Hematopoietic multipotent progenitor cell treated with erythropoietin and hydrocortisone succinate and interleukin-3 and kit ligand, for 8 days (in vitro differentiated cells): ENCODE measurements at regions not wholly inside any gene's neighbourhood (a gene's known extent, or its start where the extent isn't known, plus 50 kb on each side); places are given as distances from the start of the nearest gene placed in this dataset.

Experiments
- DNase-seq: peaks from one replicate; pipeline ENCODE4 v3.0.0-alpha.2; 2015

GRCh38 chr15:81507831-81508230, 133.8 kb upstream of the TMC3 start:
- no peak for DNase-seq

- DNase-seq = no peak
Measured at GRCh38 chr15:81506936-81507335, 132.9 kb upstream of the TMC3 start.

GRCh38 chr15:81506071-81506470, 132.1 kb upstream of the TMC3 start:
- DNase-seq = no peak

- DNase-seq = peak; percentile 10
Measured at GRCh38 chr15:81504170-81504905, 130.3 kb upstream of the TMC3 start.

- no peak for DNase-seq
Measured at GRCh38 chr15:81502439-81502838, 128.4 kb upstream of the TMC3 start.

GRCh38 chr15:81500081-81500480, 126.1 kb upstream of the TMC3 start:
- no peak for DNase-seq

GRCh38 chr15:81498294-81498693, 124.3 kb upstream of the TMC3 start:
- no peak for DNase-seq

- DNase-seq = no peak
Measured at GRCh38 chr15:81497238-81497637, 123.2 kb upstream of the TMC3 start.

- no peak for DNase-seq
Measured at GRCh38 chr15:81495780-81496467, 121.9 kb upstream of the TMC3 start.

- DNase-seq = no peak
Measured at GRCh38 chr15:81492969-81493645, 119.1 kb upstream of the TMC3 start.

- no peak for DNase-seq
Measured at GRCh38 chr15:81492331-81492968, 118.4 kb upstream of the TMC3 start.

GRCh38 chr15:81491414-81492096, 117.5 kb upstream of the TMC3 start:
- DNase-seq = no peak

- DNase-seq = peak; percentile 5
Measured at GRCh38 chr15:81485806-81486205, 111.8 kb upstream of the TMC3 start.

- DNase-seq = no peak
Measured at GRCh38 chr15:81484086-81484955, 110.3 kb upstream of the TMC3 start.

GRCh38 chr15:81483496-81483895, 109.5 kb upstream of the TMC3 start:
- DNase-seq = no peak

GRCh38 chr15:81481346-81481745, 107.3 kb upstream of the TMC3 start:
- DNase-seq = no peak

- DNase-seq = peak; percentile 70
Measured at GRCh38 chr15:81480645-81481053, 106.6 kb upstream of the TMC3 start.

GRCh38 chr15:81478354-81478753, 104.3 kb upstream of the TMC3 start:
- DNase-seq = no peak

- no peak for DNase-seq
Measured at GRCh38 chr15:81475926-81476325, 101.9 kb upstream of the TMC3 start.

- no peak for DNase-seq
Measured at GRCh38 chr15:81475471-81475870, 101.5 kb upstream of the TMC3 start.

GRCh38 chr15:81473946-81474345, 99.9 kb upstream of the TMC3 start:
- no peak for DNase-seq

GRCh38 chr15:81473177-81473576, 99.2 kb upstream of the TMC3 start:
- no peak for DNase-seq
